ENCODE measurements at regions not wholly inside any gene's neighbourhood (a gene's known extent, or its start where the extent isn't known, plus 50 kb on each side); places are given as distances from the start of the nearest gene placed in this dataset.

DNA sequence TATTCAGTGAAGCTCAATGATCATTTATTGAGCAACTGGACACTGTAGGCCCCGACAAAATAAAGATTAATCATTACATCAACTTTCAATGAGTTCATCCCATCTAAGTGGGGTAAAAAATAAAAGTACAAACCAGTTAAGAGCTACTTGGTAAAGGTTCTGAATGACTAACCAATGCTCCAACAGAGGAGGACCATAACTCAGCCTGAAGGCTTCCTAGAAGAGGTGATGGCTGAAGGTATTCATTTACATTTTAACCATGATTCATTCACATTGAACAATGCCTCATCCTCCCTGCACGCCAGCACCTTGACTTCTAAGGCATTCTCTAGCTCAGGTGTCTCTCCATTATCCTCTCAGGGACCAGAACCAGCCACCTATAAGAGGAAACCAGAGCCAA lies 201.4 kb downstream of the ZNF462 start:
- DNase-seq (ENCODE audit: low spot score): no peak

DNA sequence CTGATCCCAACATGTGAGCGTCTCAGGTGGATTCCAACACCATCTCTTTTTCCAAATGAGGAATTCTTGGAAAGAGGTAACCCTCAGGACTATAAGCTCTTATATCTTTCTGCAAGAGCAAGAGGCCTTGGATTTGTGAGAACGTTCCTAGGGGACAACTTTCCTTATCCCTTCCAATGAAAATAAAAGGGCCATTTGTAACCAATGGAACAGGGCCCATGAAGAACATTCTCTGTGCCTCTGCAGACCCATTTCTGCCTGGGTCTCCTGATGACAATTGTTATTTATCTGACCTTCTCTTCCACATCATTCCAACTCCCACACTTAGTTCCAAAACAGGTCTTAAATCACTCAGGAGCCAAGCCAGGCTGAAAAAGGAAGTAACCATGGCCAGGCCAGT lies 202.6 kb downstream of the ZNF462 start:
- no peak for DNase-seq (ENCODE audit: low spot score)

DNA sequence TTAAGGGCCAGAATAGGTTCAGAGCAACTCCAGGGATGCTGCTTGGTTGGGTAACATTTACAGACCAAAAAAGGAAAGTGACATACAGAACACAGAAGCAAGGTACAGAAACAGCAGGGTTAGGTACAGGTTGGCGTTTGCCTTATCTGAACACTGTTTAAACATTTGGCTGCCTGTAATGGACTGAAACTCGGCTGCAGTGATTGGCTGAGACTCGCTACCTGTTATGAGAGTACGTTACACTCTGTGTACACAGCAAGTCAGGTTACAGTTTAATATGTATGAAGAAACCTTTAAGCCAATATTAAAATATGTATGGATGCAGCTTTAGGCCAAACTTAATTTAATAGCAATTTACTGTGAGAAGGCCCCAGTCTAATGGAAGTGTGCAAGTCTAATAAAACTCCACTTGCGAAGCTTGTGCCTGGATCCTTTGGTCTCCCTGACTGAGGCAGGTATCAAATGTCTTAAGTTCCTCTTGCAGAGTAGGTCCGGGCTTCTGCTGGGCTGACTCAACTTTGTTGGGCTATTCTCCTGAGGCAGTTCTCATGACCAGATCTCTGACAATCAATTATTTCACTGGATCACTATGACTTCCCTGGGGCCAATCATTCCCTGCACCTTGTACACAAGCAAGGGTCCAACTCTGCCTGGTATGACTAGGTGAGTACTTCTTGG lies 204.9 kb downstream of the ZNF462 start:
- DNase-seq (ENCODE audit: low spot score): no peak

DNA sequence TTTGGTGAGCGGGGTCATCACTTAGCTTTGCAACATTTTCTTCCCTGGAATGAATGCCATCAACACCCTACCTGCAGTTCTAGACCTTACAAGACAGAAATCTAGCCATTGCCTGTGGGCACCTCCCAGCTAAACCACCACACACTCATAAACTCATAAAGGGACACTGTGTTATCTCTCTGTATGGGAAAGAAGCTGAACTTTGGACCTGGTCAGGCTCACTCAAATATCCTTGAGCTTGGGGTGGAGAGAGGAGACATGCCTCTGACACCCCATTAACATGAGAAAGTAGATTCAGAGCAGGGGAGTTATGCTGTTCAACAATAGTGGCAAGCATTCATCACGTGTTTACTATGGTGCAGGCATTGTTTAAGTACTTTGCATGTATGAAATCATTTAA lies 205.6 kb downstream of the ZNF462 start:
- no peak for DNase-seq (ENCODE audit: low spot score)

DNA sequence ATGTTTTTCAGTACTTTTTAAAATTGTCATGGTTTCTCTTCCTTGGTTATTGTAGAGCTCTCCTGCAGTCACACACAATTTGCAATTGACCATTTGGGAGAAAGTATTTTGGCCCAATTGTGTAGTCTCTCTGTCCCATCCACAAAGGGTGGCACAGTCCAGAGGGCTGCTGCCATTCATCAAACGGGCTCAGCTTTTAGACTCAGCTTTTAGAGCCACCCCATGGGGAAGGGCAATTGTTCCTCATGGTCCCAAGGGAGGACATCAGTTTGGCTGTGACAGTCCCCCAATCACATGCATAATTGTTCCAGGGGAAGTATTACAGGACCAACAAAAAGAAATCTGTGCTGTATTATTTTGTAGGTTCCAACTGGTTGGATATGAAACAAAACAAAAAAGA lies 207.6 kb downstream of the ZNF462 start:
- DNase-seq (ENCODE audit: low spot score): no peak

DNA sequence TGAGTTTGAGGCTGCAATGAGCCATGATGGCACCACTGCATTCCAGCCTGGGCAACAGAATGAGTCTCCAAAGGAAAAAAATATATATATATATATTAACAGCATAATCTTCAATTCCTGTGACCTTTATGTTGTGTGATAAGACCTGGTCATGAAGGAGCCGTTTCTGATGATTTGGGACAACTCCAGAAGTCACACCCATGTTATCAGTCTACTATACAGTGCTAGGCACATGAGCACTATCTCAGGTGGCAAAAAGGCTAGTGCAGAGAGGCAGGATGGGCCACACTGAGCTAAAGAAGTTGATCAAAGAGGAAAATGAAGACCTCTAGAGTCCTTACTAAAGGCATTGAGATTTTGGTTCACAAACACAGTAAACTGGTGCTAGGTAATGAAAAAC lies 205.0 kb upstream of the RAD23B start:
- DNase-seq (ENCODE audit: low spot score): no peak

DNA sequence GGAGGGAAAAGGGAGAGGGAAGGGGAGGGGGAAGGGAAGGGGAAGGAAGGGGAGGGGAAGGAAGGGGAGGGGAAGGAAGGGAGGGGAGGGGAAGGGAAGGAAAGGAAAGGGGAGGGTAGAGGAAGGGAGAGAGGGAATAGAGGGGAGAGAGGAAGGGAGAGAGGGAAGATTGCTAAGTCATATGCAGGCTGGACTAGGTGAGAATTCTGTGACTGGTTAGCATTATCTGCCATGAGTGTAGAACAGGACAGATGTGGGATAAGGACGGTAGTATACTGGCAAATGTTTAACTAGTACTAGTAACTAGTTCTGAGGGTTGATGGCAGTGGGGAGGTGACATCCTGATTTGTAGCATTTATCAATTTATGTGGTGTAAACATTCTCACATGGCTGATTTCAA lies 203.5 kb upstream of the RAD23B start:
- no peak for DNase-seq (ENCODE audit: low spot score)

DNA sequence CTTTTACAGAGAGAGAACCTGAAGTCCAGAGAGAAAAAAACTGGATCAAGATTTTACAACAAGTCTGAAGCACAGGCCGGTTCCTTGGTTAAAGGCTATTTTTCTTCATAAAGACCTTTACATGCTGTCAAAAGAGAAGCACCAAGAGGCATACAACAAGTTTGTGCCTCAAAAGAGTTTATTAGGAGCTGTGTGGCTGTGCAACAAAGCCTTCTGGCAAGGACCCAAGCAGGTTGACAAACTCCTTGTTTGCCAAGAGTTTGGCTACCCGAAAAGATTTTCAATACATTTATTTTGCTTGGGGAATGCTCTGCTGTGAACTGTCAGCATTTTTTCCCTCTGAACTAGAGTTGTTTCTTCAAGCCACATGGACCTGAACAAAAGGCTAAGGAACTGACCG lies 202.9 kb upstream of the RAD23B start:
- no peak for DNase-seq (ENCODE audit: low spot score)

DNA sequence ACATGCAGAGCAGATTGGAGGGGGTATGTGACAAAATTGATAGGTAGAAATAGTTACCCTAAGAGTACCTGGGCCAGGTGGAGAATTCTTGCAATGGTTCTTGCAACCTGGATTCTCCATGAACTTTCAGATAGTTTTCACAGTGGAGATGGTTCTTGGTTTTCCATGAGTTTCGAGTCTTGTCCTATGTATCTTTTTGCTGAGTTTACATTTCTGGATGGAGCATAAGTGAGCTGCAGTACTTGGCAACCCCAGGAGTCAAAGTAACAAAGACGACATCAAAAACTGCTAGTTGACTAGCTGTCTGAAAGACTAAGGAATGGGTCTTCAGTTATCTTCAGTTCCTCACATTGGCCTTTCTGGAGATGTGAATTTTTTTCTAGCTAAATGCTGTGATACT lies 196.6 kb upstream of the RAD23B start:
- DNase-seq (ENCODE audit: low spot score): no peak

DNA sequence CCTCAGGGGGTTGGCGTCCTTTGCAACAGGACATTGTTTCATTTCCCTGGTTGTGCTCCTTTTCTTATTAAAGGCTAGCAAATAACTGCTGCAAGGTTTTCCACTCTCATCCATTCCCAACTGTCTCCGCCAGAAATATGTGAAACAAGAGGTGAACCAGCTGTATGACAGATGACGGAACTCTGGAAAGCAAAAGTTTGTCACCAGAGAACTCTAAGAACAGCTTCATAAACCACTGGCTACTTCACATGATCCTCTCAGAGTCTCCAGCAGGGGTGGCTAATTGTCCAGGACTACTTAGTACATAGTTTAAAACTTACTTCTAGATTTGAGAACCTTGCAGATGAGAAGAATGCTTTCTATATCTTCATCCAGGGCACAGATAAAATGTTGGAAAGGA lies 195.9 kb upstream of the RAD23B start:
- DNase-seq (ENCODE audit: low spot score): no peak

DNA sequence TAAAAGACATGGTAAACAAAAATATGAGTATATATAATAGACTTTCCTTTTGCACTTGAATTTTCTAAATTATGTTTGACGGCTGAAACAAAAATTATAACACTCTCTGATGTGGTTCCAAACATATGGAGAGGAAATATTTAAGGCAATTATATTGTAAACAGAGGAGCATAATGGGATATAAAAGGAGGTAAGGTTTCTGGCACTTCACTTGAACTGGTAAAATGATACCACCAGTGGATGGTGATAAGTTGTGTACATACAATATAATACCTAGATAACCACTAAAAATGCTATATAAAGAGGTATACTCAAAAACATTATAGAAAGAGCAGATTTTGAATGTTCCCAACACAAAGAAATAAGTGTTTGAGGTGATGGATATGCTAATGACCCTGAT lies 192.9 kb upstream of the RAD23B start:
- DNase-seq (ENCODE audit: low spot score): no peak

DNA sequence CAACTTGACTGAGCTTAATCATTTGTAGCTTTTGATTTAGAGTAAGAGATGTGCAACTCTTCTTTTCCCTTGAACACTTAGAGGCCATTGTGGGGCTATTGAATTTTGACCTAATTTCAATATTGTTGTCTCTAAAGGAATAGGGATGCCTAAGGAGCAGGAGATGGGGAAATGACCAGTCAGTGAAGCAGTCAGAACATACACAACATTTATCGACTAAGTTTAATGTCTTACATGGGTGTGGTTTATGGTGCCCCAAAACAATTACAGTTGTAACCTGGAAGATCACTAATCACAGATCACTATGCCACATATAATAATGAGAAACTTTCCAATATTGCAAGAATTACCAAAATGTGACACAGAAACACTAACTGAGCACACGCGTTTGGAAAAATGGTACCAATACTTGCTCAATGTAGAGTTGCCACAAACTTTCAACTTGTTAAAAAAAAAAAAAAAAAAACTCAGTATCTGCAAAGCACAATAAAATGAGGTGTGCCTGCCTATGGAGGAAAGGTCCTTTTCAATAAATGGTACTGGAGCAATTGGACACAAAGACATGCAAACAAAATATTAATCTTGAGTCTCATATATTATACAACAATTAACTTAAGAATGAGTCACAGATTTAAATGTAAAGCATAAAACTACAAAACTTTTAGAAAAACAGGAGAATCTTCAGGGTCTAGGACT lies 189.6 kb upstream of the RAD23B start:
- no peak for DNase-seq (ENCODE audit: low spot score)

DNA sequence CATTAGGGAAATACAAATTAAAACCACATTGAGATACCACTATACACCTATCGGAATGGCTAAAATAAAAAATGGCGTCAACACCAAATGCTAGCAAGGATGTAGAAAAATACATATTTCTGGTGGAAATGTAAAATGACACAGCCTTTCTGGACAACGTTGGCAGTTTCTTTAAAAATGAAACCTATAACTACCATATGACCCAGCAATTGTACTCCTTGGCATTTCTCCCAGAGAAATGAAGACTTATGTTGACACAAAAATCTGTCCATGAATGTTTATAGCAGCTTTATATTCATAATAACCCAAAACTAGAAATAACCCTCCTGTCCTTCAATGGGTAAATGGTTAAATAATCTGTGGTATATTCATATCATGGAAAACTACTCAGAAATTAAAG lies 188.7 kb upstream of the RAD23B start:
- DNase-seq (ENCODE audit: low spot score): no peak

DNA sequence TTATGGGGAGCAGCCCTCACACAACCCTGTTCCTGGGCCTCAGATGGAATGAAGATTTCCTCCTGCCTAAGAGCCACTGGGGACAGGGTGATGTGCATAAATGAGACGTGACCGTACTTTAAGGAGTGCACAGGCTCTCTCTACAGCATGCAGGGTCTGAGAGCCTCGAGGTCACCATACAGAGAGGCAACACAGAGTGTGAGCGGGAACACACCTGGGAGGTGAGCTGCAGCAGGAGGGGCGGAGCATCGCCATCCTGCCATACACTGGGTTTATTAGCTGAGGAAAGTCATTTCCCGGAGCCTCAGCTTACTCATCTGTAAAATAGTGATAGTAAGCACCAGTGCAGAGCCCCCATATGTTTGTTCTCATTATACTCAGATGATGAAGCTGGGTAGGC lies 182.5 kb upstream of the RAD23B start:
- no peak for DNase-seq (ENCODE audit: low spot score)

DNA sequence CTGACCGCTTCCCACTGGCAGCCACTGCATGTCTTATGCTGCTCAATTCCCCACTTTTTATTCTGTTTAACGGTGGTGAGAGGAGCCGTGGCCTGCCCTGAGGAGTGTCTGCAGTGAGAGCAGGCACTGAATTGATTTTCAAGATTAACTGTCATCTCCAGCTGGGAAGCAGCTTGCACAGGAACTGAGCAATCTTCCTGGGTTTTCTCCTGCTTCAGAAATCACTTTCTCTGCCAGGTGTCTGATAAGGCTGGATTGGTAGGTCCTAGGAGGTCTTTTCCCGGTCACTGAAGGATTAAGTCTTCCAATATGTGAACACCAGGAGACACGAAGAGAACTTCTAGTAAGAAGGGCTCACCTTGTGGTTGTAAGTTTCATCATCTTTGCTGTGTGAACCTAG lies 181.1 kb upstream of the RAD23B start:
- DNase-seq (ENCODE audit: low spot score): no peak

DNA sequence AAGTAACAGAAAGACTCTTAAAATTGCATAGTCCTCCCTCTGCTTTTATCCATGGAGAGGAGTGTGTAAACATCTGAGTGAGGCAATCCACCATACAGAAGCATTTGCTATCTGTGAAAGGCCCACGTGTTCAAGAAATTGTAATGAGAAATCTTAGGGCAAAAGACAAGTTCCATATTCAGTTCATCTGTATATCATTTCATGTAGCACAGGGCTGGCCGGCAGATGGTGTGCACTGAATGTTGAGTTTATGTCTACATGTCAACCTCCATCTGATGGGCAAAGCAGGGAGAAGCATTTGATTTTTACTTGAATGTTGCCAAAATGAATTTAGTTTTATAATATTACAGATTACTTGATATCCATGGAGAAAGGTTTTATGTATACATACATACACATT lies 179.5 kb upstream of the RAD23B start:
- DNase-seq (ENCODE audit: low spot score): no peak

DNA sequence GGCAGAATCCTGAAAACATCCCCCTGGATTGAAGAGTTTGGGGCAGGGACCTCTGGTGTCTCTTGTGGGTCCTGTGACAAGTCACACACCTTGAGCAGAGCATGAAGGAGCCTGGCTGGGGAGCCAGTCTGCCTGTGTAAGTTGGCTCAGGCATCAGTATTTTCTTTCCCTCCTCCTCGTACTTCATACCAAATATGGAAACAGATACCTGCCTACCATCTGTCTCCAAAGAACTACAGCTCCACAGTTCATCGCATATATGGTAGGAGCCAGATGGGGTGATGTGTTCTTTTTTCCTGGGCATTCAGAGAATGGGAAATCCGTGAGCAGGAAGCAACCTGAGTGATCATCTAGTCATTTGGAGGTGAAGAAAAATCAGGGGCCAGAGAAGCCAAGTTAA lies 177.3 kb upstream of the RAD23B start:
- DNase-seq (ENCODE audit: low spot score): no peak

DNA sequence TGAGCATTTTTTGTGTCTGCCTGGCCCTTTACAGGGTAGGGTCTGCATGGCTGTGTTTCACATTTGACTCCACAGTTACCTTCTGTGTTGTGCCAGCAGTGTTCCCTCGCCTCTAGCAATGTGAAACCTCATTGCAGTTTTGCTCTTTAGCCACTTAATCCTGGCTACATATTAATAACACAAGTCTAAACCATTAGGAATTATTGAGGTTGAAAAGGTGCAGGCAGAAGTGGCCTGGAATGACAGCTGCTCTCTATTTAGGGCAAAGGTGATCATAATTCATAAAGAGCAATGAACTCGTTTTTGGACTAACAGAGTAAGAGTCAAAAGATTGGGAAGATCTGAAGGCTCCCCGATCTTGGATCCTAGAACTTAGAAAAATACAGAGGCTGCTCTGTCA lies 176.7 kb upstream of the RAD23B start:
- no peak for DNase-seq (ENCODE audit: low spot score)

DNA sequence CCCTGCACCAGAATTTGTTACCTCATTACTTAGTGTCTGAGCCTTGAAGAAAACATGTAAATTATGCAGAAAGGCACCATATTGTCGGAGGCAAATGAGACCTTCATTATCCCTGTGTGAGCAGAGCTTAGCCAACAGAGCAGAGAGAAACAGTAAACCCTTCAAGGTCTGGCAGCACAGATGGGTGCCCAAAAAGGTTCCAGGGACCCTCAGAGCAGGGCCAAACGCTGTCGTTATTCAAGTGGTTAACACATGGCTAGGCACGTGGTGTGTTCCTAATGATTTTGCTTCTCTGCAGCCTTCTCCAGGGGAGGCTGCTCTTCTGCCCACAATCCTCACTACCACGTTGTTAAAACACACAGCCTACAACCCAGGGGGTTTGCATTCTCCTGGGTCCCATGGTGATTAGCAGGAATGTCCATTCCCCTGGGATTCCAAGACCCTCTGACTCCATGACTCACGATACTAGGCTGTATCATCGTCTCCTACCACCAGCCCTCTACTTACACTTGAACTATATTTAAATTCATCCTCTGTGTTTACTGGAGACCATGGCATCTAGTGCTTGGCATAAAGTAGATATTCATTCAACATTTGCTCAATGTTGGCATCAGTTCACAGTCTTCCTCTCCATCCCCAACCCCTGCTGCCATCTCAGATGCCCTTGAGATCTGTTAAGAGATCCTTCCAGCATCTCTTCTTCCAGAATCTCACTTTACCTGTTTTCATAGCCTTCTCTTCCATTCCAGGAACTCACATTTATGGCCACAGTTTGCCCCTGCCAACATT lies 174.5 kb upstream of the RAD23B start:
- no peak for DNase-seq (ENCODE audit: low spot score)

DNA sequence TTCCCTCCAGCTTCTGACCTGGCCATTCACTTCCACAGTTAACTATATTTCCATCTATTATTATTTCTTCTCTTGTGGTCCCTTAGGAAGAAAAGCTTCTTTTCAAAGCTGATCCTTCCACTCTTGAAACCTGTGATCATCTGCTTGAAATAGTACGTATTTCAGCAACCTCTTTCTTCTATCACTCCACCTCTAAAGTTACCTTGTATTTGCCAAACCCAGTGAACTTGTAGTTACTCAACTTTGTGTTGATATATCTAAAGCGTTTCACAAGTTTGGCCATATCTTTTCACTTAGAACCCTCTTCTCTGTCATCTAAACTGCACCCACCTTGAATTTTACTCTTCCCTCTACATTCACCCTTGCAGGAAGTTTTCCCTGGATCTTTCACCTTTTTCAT lies 173.8 kb upstream of the RAD23B start:
- DNase-seq (ENCODE audit: low spot score): no peak

DNA sequence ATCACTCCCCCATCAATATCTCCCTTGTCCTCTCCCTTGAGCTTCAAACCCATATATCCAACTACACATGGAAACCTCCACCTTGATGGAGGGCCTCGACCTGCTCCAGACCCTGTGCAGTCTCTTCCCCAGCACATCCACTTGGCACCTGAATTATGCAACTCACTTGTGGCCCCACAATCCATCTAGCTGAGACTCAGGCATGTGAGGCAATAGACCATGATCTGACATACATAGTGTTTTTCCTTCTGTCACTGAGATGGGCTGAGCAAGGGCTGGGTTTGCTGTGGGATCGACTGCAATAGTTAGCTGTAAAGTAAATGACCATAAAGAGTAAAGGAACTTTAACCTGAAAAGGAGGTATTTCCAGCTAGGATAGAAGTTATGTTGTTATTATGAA lies 172.9 kb upstream of the RAD23B start:
- DNase-seq (ENCODE audit: low spot score): no peak

DNA sequence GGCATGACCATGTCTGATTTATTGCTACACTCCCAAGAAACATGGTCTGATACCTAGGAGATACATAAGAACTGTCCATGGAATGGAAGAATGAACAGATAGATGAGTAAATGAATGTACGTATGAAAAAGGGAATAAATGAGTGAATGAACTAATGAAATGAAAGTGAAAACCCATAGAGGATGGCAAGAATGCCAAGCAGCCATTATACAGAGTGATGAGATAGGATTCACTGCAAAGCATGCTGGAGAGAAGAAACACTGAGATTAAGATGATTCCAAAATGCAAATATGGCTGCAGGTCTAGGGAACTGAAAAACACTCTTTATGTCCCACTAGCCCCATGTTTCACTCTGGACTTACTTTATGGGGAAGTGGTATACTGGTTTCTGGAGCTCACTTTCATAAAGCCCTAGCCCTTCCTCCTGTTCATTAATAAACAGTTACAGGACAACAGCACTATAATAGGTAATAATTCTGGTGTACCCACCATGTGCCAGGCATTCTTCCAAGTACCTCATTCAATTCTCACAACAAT lies 170.3 kb upstream of the RAD23B start:
- no peak for DNase-seq (ENCODE audit: low spot score)

All from AG20443 (cell line).